NCI-H1105 (cell line): ENCODE measurements at regions not wholly inside any gene's neighbourhood (a gene's known extent, or its start where the extent isn't known, plus 50 kb on each side); places are given as distances from the start of the nearest gene placed in this dataset.

Experiments used
- DNase-seq: peaks from one replicate; lab custom pipeline; 2025; lab: John Stamatoyannopoulos, UW

GRCh38 chr4:180057891-180058671, 2185.1 kb upstream of the TENM3 start:
- DNase-seq: peak; percentile 19

DNA sequence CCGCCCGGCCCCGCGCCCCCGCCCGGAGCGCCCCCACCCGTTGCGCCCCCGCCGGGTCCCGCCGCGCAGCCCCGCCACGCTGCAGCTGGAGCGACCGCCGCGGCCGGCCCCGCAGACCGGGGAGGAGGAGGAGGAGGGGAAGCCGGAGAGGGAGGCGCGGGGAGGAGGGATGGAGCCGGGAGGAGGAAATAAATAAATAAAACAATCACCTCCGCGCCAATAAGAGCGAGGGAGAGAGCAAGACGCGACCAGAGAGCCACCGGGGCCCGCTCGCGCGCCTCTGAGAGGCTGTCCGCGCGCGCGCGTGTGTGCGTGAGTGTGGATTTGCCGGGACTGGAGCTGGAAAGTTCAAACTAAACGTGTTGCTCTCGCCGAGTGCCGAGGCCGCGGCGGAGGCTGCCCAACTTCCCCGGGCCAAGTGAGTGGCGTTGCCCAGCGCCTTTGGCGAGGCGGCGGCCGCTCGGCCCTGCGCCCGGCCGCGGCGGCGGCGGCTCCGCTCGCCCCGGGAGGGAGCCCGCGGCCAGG, 2184.4 kb upstream of the TENM3 start:
- peak; percentile 30 for DNase-seq

DNA sequence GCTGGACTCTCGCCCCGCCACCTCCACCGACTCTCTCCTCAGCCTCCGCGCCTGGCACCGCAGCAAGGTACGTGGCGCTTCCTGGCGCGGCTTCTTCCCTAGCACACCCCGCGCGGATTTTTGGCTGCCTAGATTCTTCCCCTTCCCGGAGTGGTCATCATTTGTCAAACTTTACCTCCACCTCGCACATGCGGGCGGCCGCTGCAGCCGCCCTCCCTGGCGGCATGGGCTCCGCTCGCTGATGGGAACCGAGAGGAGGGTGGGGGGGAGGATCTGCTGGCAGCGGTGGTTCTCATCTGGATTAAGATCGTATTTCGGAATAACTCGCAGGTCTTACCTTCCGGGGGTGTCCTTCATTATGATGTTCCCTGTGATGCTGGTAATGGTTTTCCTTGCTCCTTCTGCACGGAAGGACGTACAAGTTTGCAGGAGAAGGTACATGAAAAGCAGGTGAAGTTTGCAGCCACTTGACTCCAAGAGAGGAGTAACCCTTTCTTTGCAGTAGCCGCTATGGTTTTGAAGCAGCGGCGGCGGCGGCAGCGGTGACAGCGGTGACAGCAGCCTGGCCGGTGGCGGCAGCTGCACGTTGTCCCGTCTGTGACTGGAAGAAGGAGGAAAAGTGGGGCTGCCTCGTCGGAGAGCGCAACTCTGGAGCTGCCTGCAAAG, 2183.9 kb upstream of the TENM3 start:
- peak; percentile 10 for DNase-seq

- peak; percentile 28 for DNase-seq
Observed at GRCh38 chr4:180060159-180060889, 2182.9 kb upstream of the TENM3 start.

DNA sequence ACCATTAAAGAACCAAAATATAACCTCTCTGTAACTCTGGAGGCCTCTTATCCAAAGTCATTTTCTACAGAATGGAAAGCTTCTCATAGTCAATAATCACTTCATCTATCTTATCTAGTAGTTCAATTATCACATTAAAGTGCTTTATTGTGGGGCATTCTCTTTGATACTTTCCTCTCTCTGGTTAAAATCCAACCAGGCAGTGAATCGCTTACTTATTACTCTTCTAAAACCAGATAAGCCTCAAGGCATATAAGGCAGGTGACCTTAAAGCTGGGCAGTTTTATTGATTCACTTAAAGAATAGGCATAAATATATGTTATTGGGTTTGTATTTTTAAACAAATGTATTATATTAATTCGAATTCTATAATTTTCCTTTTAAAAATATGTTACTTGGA, 2162.1 kb upstream of the TENM3 start:
- no peak for DNase-seq

DNA sequence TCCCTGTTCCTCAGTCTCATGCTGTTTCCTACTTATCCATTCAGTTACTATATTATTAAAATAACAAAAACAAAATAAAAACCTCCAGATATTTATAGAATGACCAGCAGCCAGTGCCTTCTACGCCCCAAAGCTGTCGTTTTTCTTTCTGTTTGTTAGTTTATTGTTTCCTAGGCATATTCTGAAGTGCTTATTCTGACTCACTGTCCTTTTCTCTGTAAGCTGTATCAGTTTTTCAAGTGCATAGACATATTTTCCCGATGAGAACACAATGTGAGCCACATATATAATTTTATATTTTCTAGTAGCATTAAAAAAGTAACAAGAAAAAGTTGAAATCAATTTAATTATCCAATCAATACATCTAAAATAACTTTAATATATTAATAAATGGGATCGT, 2158.6 kb upstream of the TENM3 start:
- no peak for DNase-seq

DNA sequence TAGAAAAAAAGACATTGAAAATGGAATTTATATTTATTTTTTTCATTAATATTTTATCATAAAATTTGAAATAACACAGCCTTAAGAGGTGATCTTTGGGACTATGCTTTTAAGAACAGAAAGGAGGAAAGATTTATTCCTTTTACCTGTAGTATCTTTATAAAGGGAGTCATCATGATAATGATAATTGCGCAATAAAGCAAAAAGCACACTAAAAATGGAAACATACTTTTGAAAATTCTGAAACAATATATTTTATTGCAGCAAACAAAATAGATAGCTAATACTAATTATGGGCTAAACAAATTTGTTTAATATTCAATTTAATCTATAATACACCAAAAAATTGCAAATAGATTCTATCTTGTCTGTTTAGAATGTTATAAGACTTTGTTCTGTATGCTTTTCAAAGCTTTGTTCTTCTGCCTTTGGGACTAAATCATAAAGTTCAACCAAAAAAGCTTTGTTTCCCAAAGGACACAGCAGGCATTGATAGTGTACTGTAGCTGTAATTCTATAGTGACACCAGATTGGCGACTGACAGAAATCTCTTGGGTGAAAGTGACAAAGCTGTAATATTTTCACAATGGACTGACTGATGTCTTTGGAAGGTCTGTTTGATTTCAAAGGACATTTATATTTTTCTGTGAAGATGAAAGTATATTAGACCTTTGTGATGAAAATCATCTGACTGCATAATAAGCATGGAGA, 2156.6 kb upstream of the TENM3 start:
- no peak for DNase-seq

GRCh38 chr4:180098586-180098985, 2144.6 kb upstream of the TENM3 start:
- no peak for DNase-seq

GRCh38 chr4:180099957-180100356, 2143.2 kb upstream of the TENM3 start:
- DNase-seq: no peak

- no peak for DNase-seq
Observed at GRCh38 chr4:180100433-180101344, 2142.5 kb upstream of the TENM3 start.

DNA sequence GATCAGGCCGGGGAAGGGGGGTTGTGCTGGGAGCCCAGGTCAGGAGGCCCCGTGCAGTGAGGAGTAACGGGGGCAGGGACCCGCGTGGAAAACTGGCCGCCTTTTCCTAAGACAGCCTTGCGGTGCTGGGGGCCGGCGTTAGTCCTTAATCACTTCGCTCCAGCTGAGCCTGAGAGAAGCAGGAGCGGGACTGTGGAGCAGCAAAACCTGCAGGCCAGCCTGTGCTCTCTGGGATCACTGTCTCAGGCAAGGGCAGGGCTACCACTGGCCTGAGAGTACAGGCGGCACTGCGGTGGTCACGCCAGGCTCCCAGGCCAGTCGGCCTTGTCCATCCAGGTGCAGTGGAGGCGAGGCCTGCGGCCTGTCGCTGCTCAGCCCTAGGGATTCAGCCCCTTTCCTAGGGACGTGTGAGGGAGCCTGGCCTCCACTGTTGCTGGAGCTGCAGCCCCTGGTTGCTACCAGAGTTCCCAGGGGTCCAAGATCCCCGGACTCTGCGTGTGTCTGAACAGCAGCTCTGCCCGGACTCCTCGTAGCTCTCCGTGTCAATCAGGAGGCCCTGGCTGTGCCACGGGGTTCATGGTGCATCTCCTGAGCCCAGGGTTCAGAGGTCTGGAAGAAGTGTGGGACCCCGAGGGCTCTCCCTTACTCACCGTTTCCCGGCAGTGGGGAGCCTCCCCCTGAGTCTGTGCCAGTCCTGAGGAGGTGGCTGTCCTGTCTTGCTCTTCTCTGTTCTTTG, 2141.7 kb upstream of the TENM3 start:
- DNase-seq: no peak

DNA sequence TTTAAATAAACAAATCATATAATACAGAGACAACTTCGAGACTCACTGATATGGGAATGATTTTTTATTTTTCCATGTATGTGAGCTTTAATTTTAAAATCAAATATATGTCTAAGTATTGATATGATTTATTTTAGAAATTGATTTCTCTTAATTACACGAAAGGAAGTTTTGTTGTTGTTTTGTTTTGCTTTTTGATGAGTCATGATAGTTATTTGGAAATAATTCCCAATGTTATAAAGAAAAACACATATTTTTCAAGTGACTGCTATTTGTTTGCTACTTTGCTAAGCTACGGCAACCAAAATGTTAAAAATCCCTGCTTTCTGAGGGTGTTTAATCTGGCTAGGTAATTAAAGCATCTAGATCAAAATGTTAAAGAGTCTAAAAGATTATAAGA, 2139.4 kb upstream of the TENM3 start:
- DNase-seq: no peak

GRCh38 chr4:180105362-180105761, 2137.8 kb upstream of the TENM3 start:
- DNase-seq: no peak

GRCh38 chr4:180106122-180106521, 2137.1 kb upstream of the TENM3 start:
- no peak for DNase-seq

DNA sequence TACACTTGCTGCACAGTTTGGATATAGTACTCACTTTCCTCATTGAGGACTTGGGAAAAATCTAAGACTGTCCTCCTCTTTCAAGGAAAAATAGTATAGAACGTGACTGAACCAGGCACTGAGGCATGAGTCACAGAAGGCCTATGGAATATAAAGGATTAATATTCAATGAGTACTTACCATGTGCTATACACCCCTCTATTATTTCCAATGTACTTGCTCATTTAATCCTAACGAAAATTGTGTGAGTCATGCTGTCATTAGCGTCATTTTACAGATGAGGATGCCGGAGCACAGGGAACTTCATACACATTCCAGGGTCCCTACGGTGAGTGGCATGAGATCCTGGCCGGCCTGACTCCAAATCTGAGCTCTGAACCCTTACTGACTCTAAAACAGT, 2136.2 kb upstream of the TENM3 start:
- DNase-seq: no peak

- DNase-seq: no peak
Observed at GRCh38 chr4:180116840-180117239, 2126.4 kb upstream of the TENM3 start.

GRCh38 chr4:180120068-180120467, 2123.1 kb upstream of the TENM3 start:
- no peak for DNase-seq

GRCh38 chr4:180134091-180134866, 2108.9 kb upstream of the TENM3 start:
- DNase-seq: no peak

GRCh38 chr4:180141734-180142133, 2101.5 kb upstream of the TENM3 start:
- no peak for DNase-seq

- no peak for DNase-seq
Observed at GRCh38 chr4:180148737-180149136, 2094.5 kb upstream of the TENM3 start.
